H1 (cell line): ENCODE measurements at regions not wholly inside any gene's neighbourhood (a gene's known extent, or its start where the extent isn't known, plus 50 kb on each side); places are given as distances from the start of the nearest gene placed in this dataset.

ENCODE experiments used
- BCL11A ChIP-seq, 2 experiments: IDR thresholded peaks; one replicate each; pipeline ENCODE4 v1.6.1; 2011; ENCODE audit warnings: low read depth in 2 of 2, low read length in 2 of 2, mild to moderate bottlenecking in 2 of 2
- CHD7 ChIP-seq: fragments of 300-600 bp; sonication (generic); IDR thresholded peaks from 2 replicates; pipeline ENCODE4 v1.7.1; 2012; ENCODE audit warnings: low read length, moderate library complexity, mild to moderate bottlenecking, inconsistent platforms; ENCODE audit not compliant: insufficient replicate concordance

- TF ChIP-seq CHD7, result no peak
- TF ChIP-seq BCL11A (IDR thresholded peaks at IDR 0.05; ENCODE audit: low read depth in 2 of 2, low read length in 2 of 2), result no peak
- TF ChIP-seq, all 59 proteins: peak for 0
Observed at GRCh38 chr18:64322189-64322588, 173.3 kb upstream of the LINC00305 start (continued).
